Non-pigmented ciliary epithelial cell (primary cell): ENCODE measurements at regions not wholly inside any gene's neighbourhood (a gene's known extent, or its start where the extent isn't known, plus 50 kb on each side); places are given as distances from the start of the nearest gene placed in this dataset.

Source experiments
- DNase-seq: peaks from one replicate; pipeline ENCODE4 v3.0.0-alpha.2; 2010; ENCODE audit warnings: low read depth

DNA sequence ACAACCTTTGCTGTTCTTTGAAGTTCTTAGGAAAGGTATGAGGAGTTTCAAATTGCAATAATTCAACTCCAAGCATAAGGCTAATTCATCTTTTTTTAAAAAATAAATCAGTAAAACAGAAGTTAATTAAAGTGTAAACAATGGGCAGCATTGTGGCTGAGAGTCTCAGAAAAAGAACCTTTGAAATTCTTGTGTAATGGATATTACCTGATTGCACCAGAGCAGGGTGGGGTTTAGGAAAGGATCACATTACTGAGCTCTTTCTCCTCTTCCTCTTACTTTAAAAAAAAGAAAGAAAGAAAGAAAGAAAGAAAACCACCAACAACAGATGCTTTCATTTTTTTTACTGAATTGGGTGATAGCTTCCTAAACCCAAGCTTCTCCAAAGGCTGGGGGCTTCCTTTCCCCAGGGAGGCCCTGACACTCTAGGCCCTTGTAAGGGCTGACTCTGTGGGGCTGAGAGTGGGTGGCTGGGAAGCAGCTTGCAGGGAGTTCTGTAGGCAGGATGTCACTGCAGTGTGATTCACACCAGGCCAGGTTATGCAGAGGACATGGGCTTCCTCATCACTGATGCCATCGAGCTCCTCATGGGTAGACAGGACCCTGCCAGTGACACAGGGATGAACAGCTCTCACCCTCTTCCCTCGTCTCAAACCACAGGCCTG is 564.5 kb downstream of the FGF9 start:
- DNase-seq = no peak

DNA sequence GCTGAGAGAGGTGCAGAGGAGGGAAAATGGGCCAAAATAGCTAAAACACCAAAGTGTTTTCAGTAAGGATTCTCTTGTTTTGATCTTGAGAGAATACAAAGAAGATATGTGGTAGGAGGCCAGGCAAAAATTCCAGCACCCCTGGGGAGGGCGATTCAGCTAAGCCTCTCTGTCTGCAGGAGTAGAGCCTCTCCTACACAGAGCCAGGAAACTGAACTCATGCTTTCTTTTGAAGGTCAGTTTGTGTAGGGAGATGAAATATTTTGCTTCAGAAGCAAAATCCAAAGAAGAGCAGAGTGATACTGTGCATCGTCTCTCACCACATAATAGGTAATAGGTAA is 565.0 kb downstream of the FGF9 start:
- no peak for DNase-seq

GRCh38 chr13:22238269-22238668 is 567.4 kb downstream of the FGF9 start:
- no peak for DNase-seq

- no peak for DNase-seq
These were observed 569.8 kb downstream of the FGF9 start for GRCh38 chr13:22240716-22241115.

DNA sequence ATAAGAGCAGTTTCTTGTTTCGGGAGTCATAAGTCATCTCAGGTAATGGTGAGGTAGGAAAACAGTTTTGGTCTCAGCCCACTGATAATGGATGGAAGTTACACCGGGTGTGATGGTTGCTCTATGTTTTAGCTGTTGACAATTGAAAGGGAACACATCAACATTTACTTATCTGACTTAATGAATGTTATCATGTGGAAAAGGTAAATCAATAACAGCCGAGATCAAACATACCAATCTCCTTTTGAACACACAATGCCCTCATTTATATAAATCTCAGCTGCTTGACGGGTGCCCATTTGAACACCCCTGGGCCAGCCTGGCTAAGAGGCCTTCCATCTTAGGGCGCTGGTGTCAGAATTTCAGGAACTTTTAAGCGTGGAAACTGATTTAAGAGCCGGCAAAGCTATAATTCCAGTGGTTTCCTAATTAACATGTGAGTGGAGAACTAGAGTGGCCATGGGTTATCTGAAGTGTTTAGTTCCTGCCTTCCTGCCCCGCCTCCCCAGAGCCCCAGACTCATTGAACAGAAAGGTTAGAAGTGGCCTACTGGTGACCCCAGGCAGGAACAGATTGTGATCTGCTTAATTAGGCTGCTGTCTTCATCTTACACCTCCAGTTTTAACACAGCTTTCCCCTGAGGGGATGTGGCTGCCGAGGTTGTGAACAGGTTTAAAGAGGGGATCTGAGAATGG is 572.7 kb downstream of the FGF9 start:
- no peak for DNase-seq

- no peak for DNase-seq
These were observed 581.5 kb downstream of the FGF9 start for GRCh38 chr13:22252281-22252830.

- no peak for DNase-seq
These were observed 582.2 kb downstream of the FGF9 start for GRCh38 chr13:22253107-22253506.

GRCh38 chr13:22256111-22256639 is 585.3 kb downstream of the FGF9 start:
- DNase-seq = no peak

GRCh38 chr13:22262001-22262885 is 591.4 kb downstream of the FGF9 start:
- no peak for DNase-seq

DNA sequence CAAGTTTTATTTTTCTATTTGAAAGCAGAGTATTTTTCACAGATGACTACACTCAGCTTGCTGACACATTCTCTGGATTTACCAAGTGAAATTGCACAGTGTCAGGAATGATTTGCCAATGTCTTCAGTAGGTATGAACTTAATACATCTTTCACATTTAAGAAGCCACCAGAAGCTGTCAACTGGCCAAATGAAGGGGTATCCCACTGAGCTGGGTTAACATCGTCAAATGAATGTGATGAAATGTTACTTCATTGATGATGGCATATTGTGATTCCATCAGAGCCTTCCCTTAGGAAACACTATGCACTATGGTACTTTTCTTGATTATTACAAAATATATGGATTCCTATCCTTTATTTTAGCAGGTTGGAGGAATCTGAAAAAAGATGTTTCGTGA is 592.3 kb downstream of the FGF9 start:
- no peak for DNase-seq

- no peak for DNase-seq
These were observed 594.7 kb downstream of the FGF9 start for GRCh38 chr13:22265563-22265962.

DNA sequence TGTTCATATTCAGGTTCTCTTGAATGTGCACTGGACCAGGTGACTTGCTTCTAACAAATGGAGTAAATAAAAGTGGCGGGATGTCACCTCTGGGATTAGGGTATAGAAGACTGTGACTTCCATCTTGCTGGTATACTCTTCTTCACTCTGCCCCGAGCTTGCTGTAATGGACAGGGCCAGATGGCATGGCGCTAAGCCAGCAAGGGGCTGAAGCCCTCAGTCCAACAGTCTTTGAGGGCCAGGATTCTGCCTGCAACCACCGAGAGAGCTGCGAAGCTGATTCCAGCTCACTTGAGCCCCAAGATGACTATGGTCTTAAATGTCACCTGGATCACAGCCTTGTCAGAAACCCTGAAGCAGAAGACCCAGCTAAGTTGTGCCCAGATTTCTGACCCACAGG is 600.0 kb downstream of the FGF9 start:
- DNase-seq = no peak

GRCh38 chr13:22271903-22272302 is 601.0 kb downstream of the FGF9 start:
- DNase-seq = no peak

DNA sequence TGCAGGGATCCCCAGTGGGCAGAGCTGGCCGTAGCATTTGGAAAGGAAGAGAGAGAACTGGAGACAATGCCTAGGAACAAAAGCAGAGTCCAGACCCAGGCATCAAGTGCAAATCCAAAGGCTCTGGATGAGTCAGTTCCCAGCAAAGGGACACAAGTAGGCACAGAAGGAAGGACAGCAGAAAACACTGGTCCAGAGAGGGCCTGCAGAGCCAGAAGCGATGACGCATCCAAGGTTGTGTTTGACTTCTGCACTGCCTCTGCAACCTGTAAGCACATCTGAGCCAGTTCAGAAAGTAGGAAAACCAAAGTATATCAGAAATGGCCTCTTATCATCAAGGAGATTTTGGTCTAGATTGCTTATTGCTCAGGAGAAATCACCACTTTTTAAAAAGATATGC is 604.5 kb downstream of the FGF9 start:
- DNase-seq = no peak

DNA sequence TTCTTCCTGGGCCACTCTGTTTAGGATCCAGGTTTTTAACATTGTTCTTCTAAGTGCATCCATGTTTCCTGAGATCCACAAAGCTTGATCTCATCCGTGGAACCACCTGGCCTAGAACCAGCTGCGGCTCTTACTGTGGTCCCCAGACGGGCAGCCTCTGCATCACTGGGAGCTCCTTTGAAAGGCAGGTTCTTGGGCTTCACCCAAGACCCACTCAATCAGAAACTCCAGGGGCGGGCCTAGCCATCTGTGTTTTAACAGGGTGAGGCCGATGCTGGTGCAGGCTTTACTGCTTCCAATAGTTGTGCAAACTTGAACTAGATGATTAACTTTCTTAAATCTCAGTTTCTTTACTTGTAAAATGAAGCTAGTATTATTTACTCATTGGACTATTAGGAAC is 605.7 kb downstream of the FGF9 start:
- DNase-seq = no peak

DNA sequence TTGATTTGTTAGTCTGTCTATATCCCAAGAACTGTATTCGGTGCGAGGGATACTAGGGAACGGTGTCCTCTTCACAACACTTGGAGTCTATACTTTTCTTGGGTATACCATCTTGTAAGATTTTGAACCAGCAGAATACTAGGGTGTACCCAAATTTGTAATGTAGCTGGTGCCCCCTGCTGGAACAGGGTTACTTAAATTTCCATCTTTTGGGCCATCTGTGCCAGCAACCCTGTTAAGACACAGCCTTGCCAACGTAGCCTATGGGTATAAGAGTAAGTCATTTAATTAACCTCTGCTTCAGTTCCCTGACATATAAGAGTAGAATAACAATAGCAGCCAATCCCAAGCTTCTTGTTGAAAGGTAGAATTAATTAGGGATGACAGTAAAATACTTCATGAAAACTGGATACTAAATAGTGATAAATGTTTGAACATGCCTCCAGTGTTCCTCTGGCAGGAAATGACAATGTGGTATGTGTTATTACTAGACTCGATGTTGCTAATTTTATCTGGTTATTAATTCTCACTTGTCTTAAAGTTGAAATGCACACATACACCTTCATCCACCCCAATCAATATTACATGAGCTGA is 607.6 kb downstream of the FGF9 start:
- no peak for DNase-seq

DNA sequence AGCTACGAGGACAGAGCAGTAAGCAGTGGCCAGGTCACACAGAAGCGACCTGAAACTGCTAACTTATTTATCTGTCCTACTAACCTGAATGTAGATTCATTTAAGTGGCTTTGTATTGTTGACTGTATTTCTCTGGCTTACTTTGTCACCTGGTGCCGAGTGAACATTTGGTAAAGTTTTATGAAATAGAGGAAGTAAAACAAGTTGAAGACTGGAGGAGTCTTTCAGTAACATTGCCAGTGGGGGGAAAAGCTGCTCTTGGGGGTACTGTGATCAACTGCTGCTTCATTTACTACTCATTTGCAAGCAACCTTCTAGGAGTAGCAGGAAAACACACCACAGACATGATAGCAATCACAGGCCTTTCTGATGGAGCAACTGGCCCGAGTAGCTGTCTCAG is 615.0 kb downstream of the FGF9 start:
- DNase-seq = no peak

- no peak for DNase-seq
These were observed 615.5 kb downstream of the FGF9 start for GRCh38 chr13:22286338-22286737.

DNA sequence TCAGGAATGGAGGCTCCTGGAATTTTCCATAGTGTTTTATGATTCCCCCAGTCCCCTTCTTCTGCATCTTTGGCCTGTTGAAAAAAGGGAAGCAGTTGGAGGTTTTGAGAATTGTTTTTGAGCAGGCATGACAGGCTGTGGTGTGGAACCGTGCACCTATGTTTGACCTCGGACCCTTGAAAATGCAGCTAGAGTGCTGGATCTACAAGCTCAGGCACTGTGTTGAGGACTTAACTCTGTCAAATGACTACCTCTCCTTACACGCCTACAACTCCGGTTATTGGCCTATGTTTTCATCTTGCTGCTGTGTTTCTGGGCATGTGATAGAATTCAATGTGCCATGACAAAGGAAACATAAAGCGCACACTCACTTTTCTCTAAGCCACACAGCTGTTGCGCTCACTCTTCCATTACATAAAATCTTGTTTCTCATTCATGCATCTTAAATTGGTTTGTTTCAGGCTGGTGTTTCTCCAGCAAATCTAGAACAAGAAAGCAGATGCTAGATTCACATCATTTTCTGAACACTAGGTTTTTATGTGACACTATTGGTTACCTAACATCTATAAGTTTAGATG is 616.6 kb downstream of the FGF9 start:
- no peak for DNase-seq

DNA sequence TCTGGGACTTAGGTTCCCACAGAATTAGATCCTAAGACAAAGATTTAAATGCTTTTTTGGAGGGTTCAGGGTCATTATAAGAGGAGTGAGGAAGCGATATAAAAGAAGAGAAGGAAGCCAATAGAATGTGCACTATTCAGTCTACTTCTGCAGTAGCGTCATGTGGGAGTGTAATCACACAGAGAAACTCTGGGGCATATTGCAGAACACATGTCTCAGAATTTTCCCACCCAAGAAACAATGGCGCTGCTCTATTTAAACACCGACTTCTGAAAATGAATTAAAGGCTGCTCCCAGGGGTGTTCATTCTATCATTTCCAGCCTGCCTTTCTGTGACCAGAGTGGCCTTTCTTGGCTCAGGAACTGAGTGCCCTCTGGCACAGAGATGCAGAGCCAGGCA is 617.6 kb downstream of the FGF9 start:
- DNase-seq = no peak

DNA sequence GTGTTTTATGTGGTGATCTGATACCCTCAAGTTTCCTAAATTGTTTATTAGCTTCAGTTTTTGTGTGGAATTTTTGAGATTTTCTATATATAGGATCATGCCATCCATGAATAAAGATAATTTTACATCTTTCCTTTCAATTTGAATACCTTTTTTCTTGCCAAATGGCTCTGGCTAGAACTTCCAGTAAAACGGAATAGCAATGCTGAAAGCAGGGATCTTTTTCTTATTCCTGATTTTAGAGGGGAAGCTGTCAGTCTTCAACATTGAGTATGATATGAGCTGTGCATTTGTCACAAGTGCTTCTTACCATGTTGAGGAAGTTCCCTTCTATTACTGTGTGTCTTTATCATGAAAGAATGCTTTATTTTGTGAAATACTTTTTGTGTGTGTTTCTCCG is 618.8 kb downstream of the FGF9 start:
- DNase-seq = no peak

GRCh38 chr13:22298530-22298929 is 627.7 kb downstream of the FGF9 start:
- no peak for DNase-seq
